GM18951 (cell line): ENCODE measurements at regions not wholly inside any gene's neighbourhood (a gene's known extent, or its start where the extent isn't known, plus 50 kb on each side); places are given as distances from the start of the nearest gene placed in this dataset.
"Not testable (repeated sequence)": the region's sequence is repeated elsewhere in the genome, so short reads cannot be mapped to it uniquely, and the experiment has no call there.

Experiments
- POLR2A ChIP-seq: IDR thresholded peaks from 4 replicates; pipeline ENCODE4 v1.6.1; 2011; ENCODE audit warnings: mild to moderate bottlenecking; ENCODE audit not compliant: insufficient read length, insufficient read depth; ENCODE audit errors: extremely low read depth
- in situ Hi-C: fragments of 300-500 bp; cut with MboI; formaldehyde crosslinking; loops from one replicate; pipeline ENCODE4 v1.12.0; 2022; ENCODE audit warnings: low sequenced_read_pairs, mixed read lengths, inconsistent platforms; ENCODE audit not compliant: unreplicated experiment

DNA sequence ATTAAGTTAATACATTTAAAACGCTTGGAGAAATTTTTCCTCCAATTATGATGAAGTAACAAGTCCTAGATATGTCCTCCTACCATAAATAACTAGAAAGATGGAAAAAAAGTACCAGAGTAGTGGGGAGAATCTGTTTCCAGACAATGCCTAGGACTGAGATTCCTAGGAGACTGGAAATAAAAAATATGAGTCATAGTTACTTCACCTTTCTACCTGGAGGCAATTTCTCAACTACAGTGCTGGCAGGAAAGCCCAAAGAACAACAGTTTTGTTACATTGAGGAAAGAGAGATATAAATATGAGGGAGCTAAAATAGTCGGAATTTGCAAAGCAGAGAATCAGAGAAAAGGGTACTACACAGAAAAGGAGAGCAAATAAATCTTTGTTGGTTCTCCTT, 202.1 kb upstream of the ARHGAP42 start:
- no peak for TF ChIP-seq POLR2A
- in situ Hi-C loops: no loop called here

- in situ Hi-C loops: no loop called here
- no peak for TF ChIP-seq POLR2A
These were observed 188.3 kb upstream of the ARHGAP42 start for GRCh38 chr11:100498780-100499179.

- in situ Hi-C loops: no loop called here
- no peak for TF ChIP-seq POLR2A
These were observed 185.6 kb upstream of the ARHGAP42 start for GRCh38 chr11:100501450-100501849.

DNA sequence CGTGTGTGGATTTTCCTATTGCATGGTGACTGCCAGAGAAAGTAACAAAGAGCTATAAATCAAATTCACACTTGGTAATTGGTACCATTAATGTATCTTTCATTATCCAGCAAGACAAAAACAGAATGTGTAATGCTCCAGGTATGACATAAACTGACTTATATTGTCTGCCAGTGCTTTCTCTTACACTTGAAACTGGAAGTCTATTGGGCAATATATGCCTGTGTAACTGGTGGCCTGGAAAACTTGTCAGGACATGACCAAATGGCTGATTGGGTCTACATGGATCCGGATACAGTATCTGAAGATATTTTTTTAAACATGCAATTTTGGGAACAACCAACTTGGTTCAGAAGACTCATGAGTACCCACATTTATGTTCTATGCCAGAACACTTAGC, 174.6 kb upstream of the ARHGAP42 start:
- TF ChIP-seq POLR2A: no peak
- in situ Hi-C loops: no loop called here

GRCh38 chr11:100515087-100515486, 172.0 kb upstream of the ARHGAP42 start:
- TF ChIP-seq POLR2A: no peak
- in situ Hi-C loops: no loop called here

- in situ Hi-C loops: no loop called here
- TF ChIP-seq POLR2A: no peak
These were observed 161.9 kb upstream of the ARHGAP42 start for GRCh38 chr11:100525197-100525596.

DNA sequence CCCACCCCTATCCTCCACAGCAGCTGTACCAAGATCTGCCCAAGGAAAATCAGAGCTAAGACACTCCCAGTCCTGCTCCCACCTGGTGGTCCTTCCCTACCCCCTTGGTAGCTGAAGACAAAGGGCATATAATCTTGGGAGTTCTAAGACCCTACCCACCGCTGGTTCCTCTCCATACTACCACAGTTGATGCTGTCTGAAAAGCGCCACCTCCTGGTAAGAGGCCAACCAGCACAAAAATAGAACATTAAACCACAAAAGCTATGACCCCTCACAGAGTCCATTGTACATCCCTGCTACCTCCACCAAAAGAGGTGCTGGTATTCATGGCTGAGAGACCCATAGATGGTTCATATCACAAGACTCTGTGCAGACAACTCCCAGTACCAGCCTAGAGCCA, 161.5 kb upstream of the ARHGAP42 start:
- TF ChIP-seq POLR2A: no peak
- in situ Hi-C loops: no loop called here

DNA sequence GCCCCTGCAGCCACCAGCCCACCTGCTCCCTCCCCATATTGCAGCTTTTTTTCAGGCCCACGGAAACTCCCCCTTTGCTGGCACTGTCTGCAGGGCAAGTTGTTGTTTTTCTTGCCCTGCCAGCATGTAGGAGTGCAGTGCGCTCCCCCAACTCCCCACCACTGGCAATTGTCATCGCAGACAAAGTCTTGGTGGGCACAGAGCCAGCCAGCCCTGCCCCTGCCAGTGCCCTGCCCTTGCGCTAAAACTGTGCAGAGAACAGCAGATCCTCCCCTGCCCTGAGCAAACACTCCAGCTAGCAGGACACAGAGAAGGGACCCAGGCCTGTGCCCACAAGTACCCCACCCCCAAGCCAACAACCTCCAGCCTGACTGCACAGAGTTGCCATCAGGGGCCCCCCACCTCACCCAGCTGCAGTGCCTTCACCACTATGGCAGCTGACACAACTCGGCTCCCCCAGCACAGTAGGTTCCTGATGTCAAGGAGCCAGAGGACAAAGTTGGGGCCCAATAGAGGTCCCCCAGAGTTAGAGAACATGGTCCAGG, 158.1 kb upstream of the ARHGAP42 start:
- TF ChIP-seq POLR2A: no peak
- in situ Hi-C loops: no loop called here

GRCh38 chr11:100531290-100531689, 155.8 kb upstream of the ARHGAP42 start:
- in situ Hi-C loops: not testable (repeated sequence)

DNA sequence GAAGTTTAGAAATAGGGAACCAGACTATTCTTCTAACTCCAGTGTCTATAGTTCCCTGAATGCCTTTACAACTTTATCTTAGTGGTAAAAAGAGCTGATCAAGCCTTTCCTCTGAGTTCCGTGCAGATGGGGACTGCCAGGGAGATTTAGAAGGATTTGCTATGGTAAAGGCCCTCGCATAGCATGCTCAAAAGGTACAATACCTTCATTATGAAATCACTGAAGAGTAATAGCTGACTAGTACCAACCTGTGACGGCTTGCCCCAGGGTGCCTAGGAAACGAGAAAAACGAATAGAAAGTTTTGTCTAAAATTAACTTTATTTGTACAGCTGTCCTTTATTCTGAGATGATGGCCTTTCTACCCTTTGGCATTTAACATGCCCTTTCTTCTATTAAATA, 150.1 kb upstream of the ARHGAP42 start:
- TF ChIP-seq POLR2A: no peak
- in situ Hi-C loops: no loop called here

DNA sequence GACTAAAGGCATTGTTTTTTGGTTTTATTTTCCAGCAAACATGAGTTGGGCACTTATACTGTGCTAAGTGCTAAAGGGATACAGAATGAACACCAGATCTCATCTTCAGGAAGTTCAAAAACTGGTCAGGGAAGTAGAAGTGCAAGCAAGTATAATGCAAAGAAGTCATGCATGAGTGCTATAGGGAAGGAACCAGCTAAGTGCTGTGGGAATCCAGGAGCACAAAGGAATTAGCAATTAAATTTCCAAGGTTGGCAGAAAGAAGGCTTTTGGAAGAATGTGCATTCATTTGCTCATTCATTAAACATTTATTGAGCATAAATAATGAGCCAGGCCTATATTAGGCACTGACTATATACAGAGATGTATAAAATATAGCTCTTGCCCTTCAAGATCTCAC, 143.7 kb upstream of the ARHGAP42 start:
- in situ Hi-C loops: no loop called here
- no peak for TF ChIP-seq POLR2A

- no peak for TF ChIP-seq POLR2A
These were observed 141.5 kb upstream of the ARHGAP42 start for GRCh38 chr11:100545556-100545955.

DNA sequence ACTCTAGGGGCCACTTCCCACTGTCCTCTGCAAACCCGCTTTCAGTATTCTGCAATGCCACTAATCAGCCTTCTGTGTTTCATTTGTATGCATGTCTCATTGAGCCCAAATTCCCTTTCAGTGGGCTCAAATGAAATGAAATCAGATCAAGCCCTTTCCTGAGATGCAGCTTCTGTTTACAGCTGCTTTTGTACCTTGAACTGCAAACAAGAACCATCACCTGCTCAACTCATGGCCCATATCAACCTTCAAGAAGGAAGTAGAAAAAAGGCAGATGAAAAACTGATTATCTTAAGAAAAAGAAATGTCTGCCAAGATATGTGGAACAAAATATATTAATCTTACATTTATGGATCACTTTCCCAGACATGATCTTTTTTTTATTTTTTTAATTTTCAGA, 141.1 kb upstream of the ARHGAP42 start:
- in situ Hi-C loops: no loop called here

More at GRCh38 chr11:100545556-100545955, 141.5 kb upstream of the ARHGAP42 start:
- in situ Hi-C loops: no loop called here

GRCh38 chr11:100546714-100547113, 140.4 kb upstream of the ARHGAP42 start:
- no peak for TF ChIP-seq POLR2A
- in situ Hi-C loops: no loop called here

More for the DNA sequence above, 141.1 kb upstream of the ARHGAP42 start:
- TF ChIP-seq POLR2A: no peak

GRCh38 chr11:100550298-100550697, 136.8 kb upstream of the ARHGAP42 start:
- TF ChIP-seq POLR2A: no peak
- in situ Hi-C loops: no loop called here
